SK-N-MC (cell line): ENCODE measurements at regions not wholly inside any gene's neighbourhood (a gene's known extent, or its start where the extent isn't known, plus 50 kb on each side); places are given as distances from the start of the nearest gene placed in this dataset.

Source experiments
- EZH2 ChIP-seq: fragments of 200-600 bp; sonication (generic); IDR thresholded peaks from one replicate; pipeline ENCODE4 v1.6.1; 2017; ENCODE audit warnings: antibody characterized with exemption
- FOXP2 ChIP-seq: optimal IDR thresholded peaks from 2 replicates; pipeline ENCODE3; 2011; ENCODE audit warnings: mild to moderate bottlenecking, moderate library complexity; ENCODE audit not compliant: insufficient read depth; ENCODE audit errors: extremely low read length, control extremely low read depth
- POLR2AphosphoS5 ChIP-seq: IDR thresholded peaks from 2 replicates; pipeline ENCODE4 v1.6.1; 2012; ENCODE audit warnings: mild to moderate bottlenecking, low read depth, low read length, borderline replicate concordance

GRCh38 chr10:63770523-63770922, 249.3 kb downstream of the REEP3 start:
- TF ChIP-seq POLR2AphosphoS5 (no peak), EZH2 (no peak), FOXP2 (no peak)
